Body of pancreas (tissue), 4 donors: ENCODE measurements at regions not wholly inside any gene's neighbourhood (a gene's known extent, or its start where the extent isn't known, plus 50 kb on each side); places are given as distances from the start of the nearest gene placed in this dataset.

Experiments
- CTCF ChIP-seq, 7 experiments: fragments of 450-650 bp in 4 of 7; fragments of 200-600 bp in 3 of 7; sonication (generic) in 3 of 7; IDR thresholded peaks; one replicate each; pipeline ENCODE4 v1.5.1; 2016 to 2019; ENCODE audit warnings: antibody characterized with exemption in 7 of 7
- POLR2A ChIP-seq, 3 donors: fragments of 450-650 bp; IDR thresholded peaks; one replicate each; pipeline ENCODE4 v1.6.1; 2016; ENCODE audit warnings: antibody characterized with exemption in 3 of 3, mild to moderate bottlenecking in 2 of 3

DNA sequence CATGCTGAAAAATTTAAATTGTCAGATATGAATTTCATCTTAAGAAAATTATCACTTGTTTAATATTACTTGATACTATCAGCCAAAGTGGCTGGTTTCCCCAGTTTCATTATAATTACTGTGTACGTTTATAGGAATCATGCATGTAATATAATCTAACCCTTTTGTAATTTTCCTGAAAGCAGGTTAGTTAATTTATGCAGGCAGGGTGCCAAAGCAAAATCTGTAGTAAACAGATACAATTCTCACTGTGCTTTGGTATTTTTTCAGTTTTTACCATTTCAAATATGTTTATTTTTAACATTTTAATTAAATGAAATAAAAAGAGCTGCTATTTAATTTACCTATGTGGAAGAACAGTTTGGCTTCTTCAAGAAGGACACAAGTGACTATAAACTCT lies 1227.5 kb upstream of the MIR17HG start:
- TF ChIP-seq CTCF (IDR thresholded peaks at IDR 0.05) (no peak), POLR2A (IDR thresholded peaks at IDR 0.05) (no peak)
